ENCODE measurements at regions not wholly inside any gene's neighbourhood (a gene's known extent, or its start where the extent isn't known, plus 50 kb on each side); places are given as distances from the start of the nearest gene placed in this dataset.

DNA sequence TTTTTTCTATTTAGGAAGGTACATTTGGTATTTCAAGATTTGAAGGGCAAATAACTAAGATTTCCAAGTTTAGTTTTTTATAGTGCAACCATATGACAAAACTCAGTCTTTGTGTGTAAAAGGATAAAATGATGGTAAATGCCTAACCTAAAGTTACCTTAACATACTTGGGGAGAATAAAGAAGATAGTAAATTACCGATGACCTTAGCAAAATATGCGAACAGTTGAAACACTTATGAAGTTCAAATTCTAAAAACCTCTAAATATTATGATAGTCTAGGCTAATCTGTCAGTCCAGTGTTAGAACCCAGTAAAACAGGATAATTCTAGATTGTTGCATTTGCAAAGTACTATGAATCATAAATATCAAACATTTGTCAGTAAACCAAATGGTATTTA is 127.5 kb downstream of the PTCHD4 start:
- no peak overlapping the region for H2AFZ ChIP-seq (ENCODE audit: low read depth)
- DNase-seq = no peak
- H3F3A ChIP-seq (replicated peaks; ENCODE audit: insufficient read depth) = peaks cover 5% of the 10 kb centered on the region
- 22% methylated on average over 2 of the region's 2 CpGs for WGBS (ENCODE audit: low lambda C conversion rate)
- ChIA-PET CTCF (no interaction called here), POLR2A (no interaction called here)
- H4K20me1 ChIP-seq (ENCODE audit: insufficient read depth) = no peaks in the 10 kb centered on the region
- H3K9ac ChIP-seq = no peak overlapping the region
- H3K36me3 ChIP-seq (replicated peaks in 1 of 2; ENCODE audit: control insufficient read depth in 1 of 2, insufficient read depth in 2 of 2, low read length in 1 of 2) = peaks cover 0 to 8% of the 10 kb centered on the region in 2 experiments
- no peaks in the 10 kb centered on the region for H3K27me3 ChIP-seq (ENCODE audit: insufficient read depth)
- no peaks in the 10 kb centered on the region; the same call in 1 of the 2 replicates for H3K9me2 ChIP-seq
- H3K4me1 ChIP-seq (ENCODE audit: control insufficient read depth in 1 of 2, insufficient read depth in 2 of 2, low read depth in 1 of 2, low read length in 1 of 2) = no peaks in the 10 kb centered on the region
- H3K9me3 ChIP-seq = no peaks in the 10 kb centered on the region
- H3K27ac ChIP-seq (ENCODE audit: low read depth in 2 of 2, low read length in 1 of 2) = no peak overlapping the region
- no peak for TF ChIP-seq MEF2A (IDR thresholded peaks at IDR 0.05; ENCODE audit: borderline replicate concordance, low read depth)
- no peak for TF ChIP-seq EP300 (IDR thresholded peaks at IDR 0.05; ENCODE audit: borderline replicate concordance in 1 of 2, low read depth in 1 of 2, low read length in 1 of 2)
- no peak for TF ChIP-seq FOXM1 (IDR thresholded peaks at IDR 0.05; ENCODE audit: low read depth)
- TF ChIP-seq FOXJ3 (CRISPR knock-in tag; IDR thresholded peaks at IDR 0.05) = no peak
- no peak for TF ChIP-seq MXI1 (IDR thresholded peaks at IDR 0.05; ENCODE audit: low read depth, low read length)
- TF ChIP-seq, protein P1, sequence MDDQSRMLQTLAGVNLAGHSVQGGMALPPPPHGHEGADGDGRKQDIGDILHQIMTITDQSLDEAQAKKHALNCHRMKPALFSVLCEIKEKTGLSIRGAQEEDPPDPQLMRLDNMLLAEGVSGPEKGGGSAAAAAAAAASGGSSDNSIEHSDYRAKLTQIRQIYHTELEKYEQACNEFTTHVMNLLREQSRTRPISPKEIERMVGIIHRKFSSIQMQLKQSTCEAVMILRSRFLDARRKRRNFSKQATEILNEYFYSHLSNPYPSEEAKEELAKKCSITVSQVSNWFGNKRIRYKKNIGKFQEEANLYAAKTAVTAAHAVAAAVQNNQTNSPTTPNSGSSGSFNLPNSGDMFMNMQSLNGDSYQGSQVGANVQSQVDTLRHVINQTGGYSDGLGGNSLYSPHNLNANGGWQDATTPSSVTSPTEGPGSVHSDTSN (IDR thresholded peaks at IDR 0.05) = no peak
- no peak for TF ChIP-seq RFX5 (IDR thresholded peaks at IDR 0.05; ENCODE audit: low read length)
- no peak overlapping the region for H3K4me2 ChIP-seq
- H3K4me3 ChIP-seq (ENCODE audit: low read depth in 2 of 2, low read length in 1 of 2) = no peak overlapping the region
- no peaks in the 10 kb centered on the region for H3K79me2 ChIP-seq (ENCODE audit: insufficient read depth)

GRCh38 chr6:47977314-47977713 is 133.7 kb downstream of the PTCHD4 start:
- POLR2A ChIA-PET = no interaction called here
- no peaks in the 10 kb centered on the region for H4K20me1 ChIP-seq (ENCODE audit: insufficient read depth)
- TF ChIP-seq FOSL2 (IDR thresholded peaks at IDR 0.05; ENCODE audit: borderline replicate concordance, low read depth) (no peak), NRF1 (IDR thresholded peaks at IDR 0.05; ENCODE audit: low read depth, low read length) (no peak), NFIC (IDR thresholded peaks at IDR 0.05; ENCODE audit: borderline replicate concordance) (no peak), TCF12 (IDR thresholded peaks at IDR 0.05) (no peak), GABPA (IDR thresholded peaks at IDR 0.05; ENCODE audit: low read depth) (no peak), USF1 (IDR thresholded peaks at IDR 0.05; ENCODE audit: borderline replicate concordance, low read depth) (no peak), MEF2A (IDR thresholded peaks at IDR 0.05; ENCODE audit: borderline replicate concordance, low read depth) (no peak), ZBTB33 (IDR thresholded peaks at IDR 0.05; ENCODE audit: borderline replicate concordance, low read depth) (no peak)
- TF ChIP-seq, protein P2, sequence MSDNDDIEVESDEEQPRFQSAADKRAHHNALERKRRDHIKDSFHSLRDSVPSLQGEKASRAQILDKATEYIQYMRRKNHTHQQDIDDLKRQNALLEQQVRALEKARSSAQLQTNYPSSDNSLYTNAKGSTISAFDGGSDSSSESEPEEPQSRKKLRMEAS (IDR thresholded peaks at IDR 0.05; ENCODE audit: low read depth) = no peak

More at GRCh38 chr6:47977314-47977713, 133.7 kb downstream of the PTCHD4 start:
- DNase-seq = no peak
- no peak overlapping the region for H3K4me3 ChIP-seq (ENCODE audit: low read depth in 2 of 2, low read length in 1 of 2)
- CTCF ChIA-PET = no interaction called here
- no peak overlapping the region for H2AFZ ChIP-seq (ENCODE audit: low read depth)
- H3K79me2 ChIP-seq (ENCODE audit: insufficient read depth) = no peaks in the 10 kb centered on the region
- H3K9ac ChIP-seq = no peak overlapping the region
- H3K27me3 ChIP-seq (ENCODE audit: insufficient read depth) = no peaks in the 10 kb centered on the region
- H3K27ac ChIP-seq (ENCODE audit: low read depth in 2 of 2, low read length in 1 of 2) = no peak overlapping the region
- no peaks in the 10 kb centered on the region for H3K36me3 ChIP-seq (replicated peaks in 1 of 2; ENCODE audit: control insufficient read depth in 1 of 2, insufficient read depth in 2 of 2, low read length in 1 of 2)
- no peaks in the 10 kb centered on the region for H3K4me1 ChIP-seq (ENCODE audit: control insufficient read depth in 1 of 2, insufficient read depth in 2 of 2, low read depth in 1 of 2, low read length in 1 of 2)
- H3K4me2 ChIP-seq = no peak overlapping the region
- peaks cover 5% of the 10 kb centered on the region for H3F3A ChIP-seq (replicated peaks; ENCODE audit: insufficient read depth)
- no peaks in the 10 kb centered on the region for H3K9me3 ChIP-seq
- no peaks in the 10 kb centered on the region for H3K9me2 ChIP-seq

Measured in SK-N-SH (cell line).